Psoas muscle (tissue), 7 donors: ENCODE measurements at regions not wholly inside any gene's neighbourhood (a gene's known extent, or its start where the extent isn't known, plus 50 kb on each side); places are given as distances from the start of the nearest gene placed in this dataset.
"Not testable (repeated sequence)": the region's sequence is repeated elsewhere in the genome, so short reads cannot be mapped to it uniquely, and the experiment has no call there.

Experiments
- ATAC-seq, 4 donors: fragments of 200-7000 bp; cut with Tn5 transposase; one replicate each; pipeline ENCODE4 v1.9.1; 2020; ENCODE audit warnings: moderate library complexity in 3 of 4, mild to moderate bottlenecking in 2 of 4
- DNase-seq, 2 donors: peaks; one replicate each; pipeline ENCODE4 v3.0.0-alpha.2; 2020
- H3K27ac ChIP-seq: fragments of 200-600 bp; one replicate; pipeline ENCODE4 v1.8.0; 2022
- H3K27me3 ChIP-seq, 3 donors: fragments of 200-600 bp in 1 of 3; one replicate each; pipeline versions ENCODE4 v1.6.1 to v1.8.0; 2013 to 2022; ENCODE audit warnings: low read length in 2 of 3, mild to moderate bottlenecking in 2 of 3, moderate library complexity in 1 of 3; ENCODE audit not compliant: insufficient read depth in 3 of 3
- H3K36me3 ChIP-seq, 2 donors: fragments of 200-600 bp in 1 of 2; one replicate each; pipeline versions ENCODE4 v1.6.1 to v1.8.0; 2013 to 2022; ENCODE audit warnings: low read depth in 1 of 2, mild to moderate bottlenecking in 1 of 2, moderate library complexity in 1 of 2; ENCODE audit not compliant: insufficient read depth in 1 of 2
- H3K4me1 ChIP-seq: fragments of 200-600 bp; one replicate; pipeline ENCODE4 v1.8.0; 2022
- H3K4me3 ChIP-seq: fragments of 200-600 bp; one replicate; pipeline ENCODE4 v1.8.0; 2022; ENCODE audit warnings: mild to moderate bottlenecking
- H3K9me3 ChIP-seq: fragments of 200-600 bp; one replicate; pipeline ENCODE4 v1.8.0; 2022
- WGBS, 3 donors: extraction: QIAGEN DNeasy Blood & Tissue Kit; methylation state at CpG; one replicate each; pipeline versions ENCODE4 v1.1.6 to v1.1.7; 2013; 5-methylcytosine and 5-hydroxymethylcytosine counted together
- intact Hi-C, 2 donors: fragments of 100-400 bp; cut with DNase I; formaldehyde crosslinking; loops; one replicate each; pipeline versions ENCODE4 v1.11.0 to v1.14.2; 2022
- TF ChIP-seq, protein P1 (sequence below): fragments of 200-600 bp; IDR thresholded peaks from one replicate; pipeline ENCODE4 v1.8.0; 2022; ENCODE audit warnings: antibody characterized with exemption
- donor health status: healthy with polysubstance abuse.
- donor health status: DM: no; HTN: no; CAD: no; lungs with moderate emphysema.
- donor health status: Bipolar disorder and iron deficiency.
- donor health status: healthy.
- donor health status: DM: yes; HTN: yes; CAD: no.
- donor health status: DM: no; HTN: no; CAD: no.
- donor health status: DM: yes; HTN: yes; CAD: no.

DNA sequence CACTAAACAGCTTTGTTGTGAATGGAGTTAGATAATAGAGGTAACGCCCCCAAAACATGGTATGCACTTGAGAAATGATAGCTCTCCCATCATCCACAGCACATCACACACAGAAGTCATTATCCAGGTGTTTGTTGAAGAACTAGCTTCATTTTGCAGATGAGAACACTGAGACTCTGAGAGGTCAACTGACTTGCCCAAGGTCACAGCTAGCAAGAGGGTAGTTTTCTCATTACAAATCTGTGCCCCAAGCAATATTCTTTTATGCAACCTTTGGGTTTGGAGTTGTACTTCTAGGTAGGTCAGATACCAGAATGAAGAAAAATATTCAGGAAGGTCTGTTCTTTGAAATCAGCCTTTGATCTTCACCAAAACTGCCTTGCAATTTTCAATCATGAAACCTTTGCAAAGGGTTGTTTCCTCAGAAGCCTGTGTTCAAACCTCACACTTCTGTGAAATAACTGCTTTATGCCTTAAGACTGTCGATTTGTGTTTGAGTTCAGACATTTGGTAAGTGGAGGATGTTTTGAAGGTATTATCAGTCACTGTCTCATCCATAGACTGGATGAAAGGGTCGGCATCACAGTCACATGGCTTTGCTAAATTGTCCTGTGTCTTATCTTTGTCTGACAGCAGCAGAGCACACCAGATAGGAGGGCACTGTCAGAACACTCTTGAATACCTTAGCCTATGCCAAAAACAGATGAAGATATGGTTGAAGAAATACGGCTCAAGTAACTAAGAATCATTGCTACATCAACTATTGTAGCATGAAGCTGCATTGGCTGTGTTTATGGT, 233.2 kb upstream of the BTG1 start:
- no peak for DNase-seq
- whole genome bisulfite sequencing, 3 donors: 86 to 87% (median 86%) methylated on average over 4 of the region's 4 CpGs
- intact Hi-C loops: no loop called here
- Histone ChIP-seq H3K27me3 (no peaks in the 10 kb centered on the region), H3K9me3 (no peaks in the 10 kb centered on the region), H3K27ac (no peak overlapping the region), H3K4me3 (no peak overlapping the region), H3K36me3 (no peaks in the 10 kb centered on the region), H3K4me1 (no peaks in the 10 kb centered on the region)
- TF ChIP-seq, protein P1, sequence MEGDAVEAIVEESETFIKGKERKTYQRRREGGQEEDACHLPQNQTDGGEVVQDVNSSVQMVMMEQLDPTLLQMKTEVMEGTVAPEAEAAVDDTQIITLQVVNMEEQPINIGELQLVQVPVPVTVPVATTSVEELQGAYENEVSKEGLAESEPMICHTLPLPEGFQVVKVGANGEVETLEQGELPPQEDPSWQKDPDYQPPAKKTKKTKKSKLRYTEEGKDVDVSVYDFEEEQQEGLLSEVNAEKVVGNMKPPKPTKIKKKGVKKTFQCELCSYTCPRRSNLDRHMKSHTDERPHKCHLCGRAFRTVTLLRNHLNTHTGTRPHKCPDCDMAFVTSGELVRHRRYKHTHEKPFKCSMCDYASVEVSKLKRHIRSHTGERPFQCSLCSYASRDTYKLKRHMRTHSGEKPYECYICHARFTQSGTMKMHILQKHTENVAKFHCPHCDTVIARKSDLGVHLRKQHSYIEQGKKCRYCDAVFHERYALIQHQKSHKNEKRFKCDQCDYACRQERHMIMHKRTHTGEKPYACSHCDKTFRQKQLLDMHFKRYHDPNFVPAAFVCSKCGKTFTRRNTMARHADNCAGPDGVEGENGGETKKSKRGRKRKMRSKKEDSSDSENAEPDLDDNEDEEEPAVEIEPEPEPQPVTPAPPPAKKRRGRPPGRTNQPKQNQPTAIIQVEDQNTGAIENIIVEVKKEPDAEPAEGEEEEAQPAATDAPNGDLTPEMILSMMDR: no peak
- no peak for ATAC-seq

DNA sequence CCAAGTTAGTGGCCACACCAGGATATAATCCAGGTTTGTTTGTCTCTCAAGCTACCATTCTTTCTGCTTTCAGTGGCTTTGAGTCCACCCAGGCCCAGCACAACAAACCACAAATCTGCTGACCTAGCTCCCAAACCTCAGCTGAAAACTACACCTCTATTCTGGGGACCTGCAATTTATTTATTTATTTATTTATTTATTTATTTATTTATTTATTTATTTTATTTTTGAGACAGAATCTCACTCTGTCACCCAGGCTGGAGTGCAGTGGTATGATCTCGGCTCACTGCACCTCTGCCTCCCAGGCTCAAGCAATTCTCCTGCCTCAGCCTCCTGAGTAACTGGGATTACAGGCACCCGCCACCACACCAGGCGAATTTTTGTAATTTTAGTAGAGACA, 229.9 kb upstream of the BTG1 start:
- intact Hi-C loops, H3K9me3 ChIP-seq, H3K4me3 ChIP-seq, H3K36me3 ChIP-seq, H3K27ac ChIP-seq, H3K27me3 ChIP-seq, H3K4me1 ChIP-seq, ATAC-seq, DNase-seq: not testable (repeated sequence)
- WGBS, 3 donors: 98% methylated on average over 3 of the region's 3 CpGs

DNA sequence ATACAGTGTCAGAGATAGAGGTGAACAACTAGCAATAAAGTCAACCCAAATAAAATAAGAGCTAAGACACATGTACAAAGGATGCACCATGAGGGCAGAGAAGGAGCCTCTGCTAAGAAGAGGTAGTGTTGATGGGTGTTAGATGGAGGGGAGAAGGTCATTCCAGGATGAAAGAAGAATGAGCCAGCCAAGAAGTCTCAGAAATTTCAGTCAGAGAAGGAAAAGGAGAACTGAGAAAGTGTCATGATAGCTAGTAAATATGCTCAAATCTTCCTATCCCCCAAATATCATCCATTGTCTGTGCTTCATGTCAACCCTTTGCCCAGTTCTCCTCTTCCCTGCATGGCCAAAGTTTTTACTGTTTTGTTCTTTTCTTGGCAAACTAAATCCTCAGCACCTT, 225.2 kb upstream of the BTG1 start:
- H3K4me3 ChIP-seq: no peak overlapping the region
- no peak for DNase-seq
- no peak overlapping the region for H3K27ac ChIP-seq
- no peaks in the 10 kb centered on the region for H3K27me3 ChIP-seq
- no peaks in the 10 kb centered on the region for H3K36me3 ChIP-seq
- TF ChIP-seq, protein P1: no peak
- no peaks in the 10 kb centered on the region for H3K9me3 ChIP-seq
- no peak for ATAC-seq
- intact Hi-C loops: no loop called here
- H3K4me1 ChIP-seq: no peaks in the 10 kb centered on the region

- no peaks in the 10 kb centered on the region for H3K27me3 ChIP-seq
- DNase-seq (no peak), ATAC-seq (peak in 1 of 4 donors; percentile 25)
- intact Hi-C loops: no loop called here
- H3K9me3 ChIP-seq: no peaks in the 10 kb centered on the region
- 73 to 83% (median 82%) methylated on average over 2 of the region's 2 CpGs for WGBS, 3 donors
- H3K36me3 ChIP-seq: no peaks in the 10 kb centered on the region
- TF ChIP-seq, protein P1: no peak
- H3K4me1 ChIP-seq: no peaks in the 10 kb centered on the region
- H3K4me3 ChIP-seq: no peak overlapping the region
- H3K27ac ChIP-seq: no peak overlapping the region
Observed at GRCh38 chr12:92369636-92370035, 224.0 kb upstream of the BTG1 start.

- 68 to 83% (median 71%) methylated on average over 3 of the region's 3 CpGs for WGBS, 3 donors
- Histone ChIP-seq H3K27me3 (no peaks in the 10 kb centered on the region), H3K9me3 (no peaks in the 10 kb centered on the region), H3K4me1 (no peaks in the 10 kb centered on the region), H3K36me3 (no peaks in the 10 kb centered on the region), H3K27ac (no peak overlapping the region), H3K4me3 (no peak overlapping the region)
- intact Hi-C loops: no loop called here
- TF ChIP-seq, protein P1: no peak
- ATAC-seq (no peak), DNase-seq (no peak)
Observed at GRCh38 chr12:92369056-92369455, 223.4 kb upstream of the BTG1 start.
